ENCODE measurements at regions not wholly inside any gene's neighbourhood (a gene's known extent, or its start where the extent isn't known, plus 50 kb on each side); places are given as distances from the start of the nearest gene placed in this dataset.

DNA sequence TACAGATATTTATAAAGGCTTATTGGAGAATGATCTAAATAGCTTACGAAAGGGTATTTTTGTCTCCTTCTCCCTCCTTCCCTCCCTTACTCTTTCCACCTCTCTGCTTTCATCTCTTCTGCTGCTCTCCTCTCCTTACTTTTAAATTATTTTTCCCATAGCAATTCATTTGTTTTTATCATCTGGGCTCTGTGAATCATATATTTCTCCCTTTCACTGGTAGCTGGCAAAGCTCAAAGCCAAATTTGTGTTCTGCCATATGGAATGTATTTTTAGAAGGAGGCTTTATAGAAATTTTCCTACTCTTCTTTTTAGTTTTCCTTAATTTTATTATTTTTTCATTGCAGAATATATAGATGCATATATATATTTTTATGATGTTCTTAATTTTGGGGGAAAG lies 385.8 kb downstream of the C3orf38 start:
- no peak for DNase-seq (ENCODE audit: low read depth in 4 of 4, low spot score in 3 of 4)

DNA sequence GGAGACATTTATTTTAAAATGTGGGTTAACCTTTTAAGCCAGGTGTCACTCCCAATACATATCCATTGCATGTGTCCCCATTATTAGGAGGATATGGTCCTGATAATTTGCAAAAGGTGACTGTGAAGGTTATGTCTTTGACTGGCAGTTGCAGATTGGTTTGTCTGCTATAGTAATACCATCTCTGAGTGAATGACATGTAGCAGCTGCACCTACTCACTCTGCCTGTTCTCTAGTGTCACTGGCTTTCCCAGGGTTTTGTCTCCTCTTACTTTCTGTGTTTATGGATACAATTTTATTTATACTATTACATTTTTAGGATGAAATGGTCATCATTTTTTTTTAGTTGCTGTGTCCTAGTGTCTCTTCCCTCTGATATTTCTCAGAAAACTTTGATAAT lies 393.2 kb downstream of the C3orf38 start:
- no peak for DNase-seq (ENCODE audit: low read depth in 4 of 4, low spot score in 3 of 4)

DNA sequence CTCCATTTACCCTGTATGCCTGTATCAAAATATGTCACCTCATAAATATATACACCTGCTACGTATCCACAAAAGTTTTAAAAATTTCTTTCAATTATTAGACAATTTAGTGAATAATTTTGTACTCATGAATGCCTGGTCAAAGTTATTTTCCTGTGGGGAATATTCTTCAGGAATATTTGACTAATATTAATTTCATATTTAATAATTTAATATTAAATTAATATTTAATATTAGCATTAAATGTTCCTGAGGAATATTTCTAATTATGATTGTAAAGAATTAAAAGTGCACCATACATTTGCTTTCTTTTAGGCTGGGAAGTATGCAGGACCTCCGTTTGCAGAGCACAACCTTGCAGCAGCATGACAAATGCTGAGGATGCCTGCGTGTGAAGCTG lies 422.7 kb downstream of the C3orf38 start:
- no peak for DNase-seq (ENCODE audit: low read depth in 4 of 4, low spot score in 3 of 4)

DNA sequence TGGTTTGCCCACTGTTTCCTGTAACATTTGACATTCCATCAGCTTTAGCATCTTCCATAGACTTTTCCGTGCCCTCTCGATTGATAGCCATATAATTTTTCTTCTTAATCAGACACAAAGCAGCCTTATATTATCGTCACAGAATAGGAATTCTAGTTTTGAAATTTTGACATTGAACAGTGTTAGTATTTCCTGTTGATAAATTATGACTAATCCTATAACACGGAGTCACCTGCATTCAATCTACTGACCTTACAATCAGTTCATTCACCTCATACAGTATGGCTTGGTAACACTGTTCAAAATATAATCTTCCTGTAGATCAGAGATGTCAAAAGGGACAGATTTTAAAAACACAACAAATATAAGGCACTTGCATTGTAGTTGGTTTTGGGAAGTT lies 423.7 kb downstream of the C3orf38 start:
- no peak for DNase-seq (ENCODE audit: low read depth in 4 of 4, low spot score in 3 of 4)

DNA sequence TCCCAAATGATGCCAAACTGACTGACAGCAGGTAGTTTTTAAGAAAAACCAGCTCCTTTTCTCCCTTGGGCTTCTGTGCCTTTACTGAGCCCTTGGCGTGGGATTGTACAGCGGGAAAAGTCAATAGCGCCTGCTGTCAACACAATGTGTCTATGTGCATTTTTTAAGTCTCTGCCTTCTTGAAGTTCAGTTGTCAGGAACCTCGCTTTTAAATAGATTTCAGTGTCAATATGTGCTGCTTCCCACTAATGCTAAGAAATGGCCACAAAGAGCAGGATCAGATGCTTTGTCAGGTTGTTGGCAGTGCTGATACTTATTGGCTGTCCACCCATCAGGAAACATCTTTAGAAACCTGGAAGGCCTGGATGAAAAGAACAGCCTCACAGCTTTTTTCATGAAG lies 424.4 kb downstream of the C3orf38 start:
- no peak for DNase-seq (ENCODE audit: low read depth in 4 of 4, low spot score in 3 of 4)

DNA sequence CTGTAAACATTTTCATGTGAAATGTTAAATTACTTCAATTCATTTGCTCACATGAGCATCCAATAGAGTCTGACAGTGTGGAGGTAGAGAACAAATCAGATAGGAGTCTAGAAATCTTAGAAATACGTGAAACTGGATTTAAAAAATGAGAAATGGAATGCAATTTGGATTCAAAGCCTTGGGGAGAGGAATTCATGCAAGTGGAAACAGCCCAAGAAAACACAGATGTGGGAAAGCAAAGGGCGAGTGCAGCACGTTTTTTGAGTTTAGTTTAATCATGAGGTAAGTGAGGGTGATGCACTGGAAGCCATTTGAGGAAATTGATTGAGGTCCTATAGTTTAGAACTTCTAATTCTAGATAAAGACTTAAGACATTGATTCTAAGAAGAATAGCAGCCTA lies 434.7 kb downstream of the C3orf38 start:
- no peak for DNase-seq (ENCODE audit: low read depth in 4 of 4, low spot score in 3 of 4)

DNA sequence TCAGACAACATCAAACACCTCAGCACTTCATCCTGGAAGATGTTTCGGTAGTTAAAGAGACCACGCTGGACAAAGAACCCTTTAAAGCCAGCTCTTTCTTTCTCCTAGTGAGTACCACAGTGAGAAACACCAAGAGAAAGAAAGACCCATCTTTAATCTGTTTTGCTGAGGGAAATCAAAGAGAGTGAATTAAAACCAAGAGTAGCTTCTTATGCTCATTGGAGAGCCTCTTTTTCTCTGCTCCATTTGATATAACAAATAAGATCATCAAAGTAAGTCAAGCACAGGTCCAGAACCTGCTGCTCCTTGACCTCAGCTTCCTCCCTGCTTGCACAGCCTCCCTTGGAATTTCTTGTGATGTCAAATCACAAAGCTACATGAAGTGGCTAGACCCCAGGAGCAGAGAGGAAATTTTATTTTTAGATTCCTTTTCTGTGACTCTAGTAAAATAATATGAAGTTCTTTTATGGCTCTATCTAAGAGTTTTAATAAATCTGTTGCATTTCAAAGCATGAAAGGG lies 436.4 kb downstream of the C3orf38 start:
- DNase-seq (ENCODE audit: low read depth in 4 of 4, low spot score in 3 of 4), result no peak

DNA sequence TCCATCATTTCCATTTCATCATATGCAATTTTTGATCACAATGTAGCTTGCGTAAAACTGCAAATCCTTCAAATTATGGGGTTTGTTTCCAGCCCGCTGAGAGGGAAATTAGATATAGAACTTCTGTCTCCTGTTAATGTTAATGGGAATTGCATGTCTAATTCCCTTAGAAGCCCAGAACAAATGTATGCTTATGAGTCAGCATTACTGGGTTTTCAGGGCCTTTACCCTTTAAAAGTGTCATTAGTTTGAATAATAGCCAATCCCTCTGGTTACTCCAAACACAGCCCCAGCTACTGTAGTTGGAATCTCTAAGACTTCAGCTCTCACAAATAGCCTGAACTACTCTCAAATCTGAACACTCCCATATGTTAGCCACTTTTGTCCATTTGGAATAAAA lies 439.4 kb downstream of the C3orf38 start:
- DNase-seq (ENCODE audit: low read depth in 4 of 4, low spot score in 3 of 4), result no peak

DNA sequence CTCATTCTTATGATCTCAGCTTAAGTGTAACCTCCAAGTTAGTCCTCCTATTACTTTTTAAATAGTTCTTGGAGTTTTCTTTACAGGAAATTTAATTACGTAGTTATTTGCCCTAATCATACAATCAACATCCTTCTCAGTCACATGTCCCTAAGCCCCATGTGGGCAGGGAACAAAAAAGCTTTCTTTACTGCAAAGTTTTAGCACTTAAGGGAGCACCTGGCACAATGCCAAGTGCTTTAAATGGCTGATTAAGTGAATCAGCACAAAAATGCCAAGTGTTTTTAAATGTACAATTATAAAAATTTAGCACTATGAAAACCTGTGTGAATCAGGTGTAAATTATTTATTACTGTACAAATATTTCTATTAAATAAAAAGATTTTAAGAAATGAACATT lies 445.3 kb downstream of the C3orf38 start:
- no peak for DNase-seq (ENCODE audit: low read depth in 4 of 4, low spot score in 3 of 4)

DNA sequence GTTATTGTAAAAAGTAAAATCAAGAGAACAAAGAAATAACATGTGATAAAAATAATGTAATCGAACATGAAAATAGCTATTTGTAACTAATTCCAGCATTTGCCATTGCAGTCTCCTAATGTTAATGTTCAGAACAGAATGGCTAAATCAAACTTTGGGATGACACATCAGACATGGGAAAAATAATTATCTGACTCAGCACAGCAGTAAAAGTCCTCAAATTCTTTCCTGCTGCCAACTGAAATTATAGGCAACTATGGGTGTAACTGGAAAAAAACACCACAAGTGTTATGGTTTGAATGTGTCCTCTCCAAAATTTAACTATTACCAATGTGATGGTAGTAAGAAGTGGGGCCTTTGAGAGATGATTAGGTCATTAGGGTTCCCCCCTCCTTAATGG lies 446.7 kb downstream of the C3orf38 start:
- DNase-seq (ENCODE audit: low read depth in 4 of 4, low spot score in 3 of 4), result no peak

DNA sequence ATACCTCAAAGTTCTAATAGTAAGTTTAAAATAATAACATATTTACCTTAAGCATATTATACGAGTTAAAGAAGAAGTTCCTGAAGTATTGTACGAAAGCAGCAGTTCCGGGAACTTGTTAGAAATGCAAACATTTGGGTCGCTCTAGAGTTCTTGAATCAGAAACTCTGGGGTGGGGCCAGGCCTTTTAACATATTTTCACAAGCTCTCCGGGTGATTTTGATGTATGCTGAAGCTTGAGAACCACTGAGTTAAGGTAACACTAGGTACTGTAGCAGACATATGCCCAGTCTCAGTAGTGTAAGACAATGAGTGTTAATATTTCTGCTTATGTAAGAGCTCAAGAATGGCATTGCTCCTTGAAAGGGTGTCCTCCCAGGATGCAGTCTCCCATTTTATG lies 461.1 kb downstream of the C3orf38 start:
- DNase-seq (ENCODE audit: low read depth in 4 of 4, low spot score in 3 of 4), result no peak

DNA sequence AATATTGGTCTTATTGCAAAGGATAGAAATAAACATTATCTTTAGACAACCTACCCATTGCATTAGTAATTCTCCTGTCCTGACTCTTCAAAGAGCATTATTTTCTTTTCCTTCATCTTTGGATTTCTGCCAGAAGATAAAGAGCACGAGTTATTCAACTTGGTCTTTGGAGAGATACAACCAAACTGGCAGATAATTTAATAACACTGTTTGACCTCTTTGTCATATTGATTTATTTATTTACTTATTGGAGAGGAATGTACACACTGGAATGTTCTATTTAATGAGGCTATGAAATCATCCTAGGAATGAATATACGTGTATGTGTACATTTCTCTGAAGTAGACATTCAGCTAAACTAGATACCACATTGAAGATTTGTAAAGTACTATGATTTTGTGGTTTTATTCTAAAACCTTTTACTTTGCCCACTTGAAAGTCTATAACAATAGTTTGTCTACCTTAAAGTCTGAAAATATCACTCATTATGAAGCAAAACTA lies 462.1 kb downstream of the C3orf38 start:
- no peak for DNase-seq (ENCODE audit: low read depth in 4 of 4, low spot score in 3 of 4)

DNA sequence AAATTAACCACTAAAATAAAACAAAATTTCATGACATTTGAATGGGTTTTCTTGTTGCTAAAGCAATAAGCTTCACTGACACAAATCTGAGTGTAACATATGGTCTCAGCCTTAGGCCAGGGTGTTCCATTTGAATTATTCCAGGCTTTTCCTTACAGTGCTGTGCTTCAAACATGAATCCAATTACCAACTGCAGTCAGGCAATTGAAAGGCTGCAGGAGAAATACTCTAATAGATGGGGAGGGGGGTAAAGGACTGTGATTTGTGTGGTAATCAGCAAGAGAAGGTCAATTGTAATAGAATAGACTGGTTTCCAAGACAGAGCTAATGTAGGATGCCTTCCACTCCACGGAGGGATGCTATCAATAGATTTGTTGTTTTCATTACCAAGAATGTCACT lies 466.7 kb downstream of the C3orf38 start:
- no peak for DNase-seq (ENCODE audit: low read depth in 4 of 4, low spot score in 3 of 4)

DNA sequence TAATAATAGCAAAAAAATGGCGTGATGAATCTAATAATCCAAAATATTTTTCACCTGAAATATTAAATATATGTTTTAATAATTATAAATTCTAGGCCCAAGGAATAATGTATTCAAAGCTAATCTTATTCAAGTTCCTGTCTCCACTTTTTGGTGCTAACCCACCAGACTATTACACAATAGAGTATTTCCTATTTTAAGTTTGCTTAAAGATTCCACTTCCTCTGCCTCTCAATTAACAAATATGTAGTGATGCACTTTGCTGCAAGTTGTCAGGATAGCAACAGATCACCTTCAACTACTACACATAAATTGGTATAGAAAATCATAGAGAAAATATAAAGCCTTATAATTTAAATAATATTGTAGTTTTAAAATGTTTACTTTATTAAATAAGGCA lies 467.5 kb downstream of the C3orf38 start:
- no peak for DNase-seq (ENCODE audit: low read depth in 4 of 4, low spot score in 3 of 4)

DNA sequence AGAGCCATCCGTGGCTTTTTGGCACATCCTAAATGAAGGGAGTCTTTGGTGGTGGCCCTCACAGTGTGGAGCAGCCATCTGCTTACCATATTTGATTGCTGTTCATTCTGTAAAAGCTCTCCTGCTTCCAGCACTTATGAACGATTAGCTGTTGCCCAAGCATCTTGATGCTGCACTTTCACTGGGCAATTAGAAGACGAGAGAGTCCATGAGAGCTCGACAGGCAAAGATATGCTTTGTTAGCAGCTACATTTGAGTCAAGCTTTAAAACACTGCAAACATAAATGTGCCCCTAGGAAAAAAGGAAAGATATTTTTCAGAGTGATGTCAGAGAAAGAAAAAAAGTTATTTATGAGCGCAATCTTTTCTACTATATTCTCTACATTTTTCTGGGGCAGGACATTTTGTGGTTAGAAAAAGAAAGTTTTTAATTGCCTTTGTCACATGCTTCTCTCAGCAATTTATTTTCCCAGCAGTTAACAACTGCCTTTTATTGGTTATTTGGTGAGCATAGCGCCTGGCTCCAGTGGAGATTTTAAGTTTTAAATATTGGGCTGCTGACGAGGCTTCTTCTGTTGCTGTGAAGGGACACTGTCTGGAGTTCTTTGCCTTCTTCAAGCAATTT lies 468.4 kb downstream of the C3orf38 start:
- no peak for DNase-seq (ENCODE audit: low read depth in 4 of 4, low spot score in 3 of 4)

DNA sequence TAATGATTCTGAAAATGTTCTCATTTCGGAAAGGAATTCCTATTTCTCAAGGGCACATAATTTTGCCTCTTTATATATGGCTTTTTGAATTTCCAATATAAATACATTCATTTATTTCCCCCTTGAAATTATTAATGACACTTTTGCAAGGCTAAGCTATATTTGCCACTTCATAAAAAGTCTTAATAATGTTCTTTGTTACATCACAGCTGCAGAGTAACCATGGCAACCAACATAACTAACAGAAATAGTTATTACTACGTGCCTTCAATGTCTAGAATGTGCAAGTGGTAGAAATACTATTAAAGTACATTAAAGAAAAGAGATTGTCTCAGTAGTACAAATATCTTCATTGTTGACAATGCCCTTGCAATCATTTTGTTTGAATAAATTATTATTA lies 471.8 kb downstream of the C3orf38 start:
- DNase-seq (ENCODE audit: low read depth in 4 of 4, low spot score in 3 of 4), result no peak

DNA sequence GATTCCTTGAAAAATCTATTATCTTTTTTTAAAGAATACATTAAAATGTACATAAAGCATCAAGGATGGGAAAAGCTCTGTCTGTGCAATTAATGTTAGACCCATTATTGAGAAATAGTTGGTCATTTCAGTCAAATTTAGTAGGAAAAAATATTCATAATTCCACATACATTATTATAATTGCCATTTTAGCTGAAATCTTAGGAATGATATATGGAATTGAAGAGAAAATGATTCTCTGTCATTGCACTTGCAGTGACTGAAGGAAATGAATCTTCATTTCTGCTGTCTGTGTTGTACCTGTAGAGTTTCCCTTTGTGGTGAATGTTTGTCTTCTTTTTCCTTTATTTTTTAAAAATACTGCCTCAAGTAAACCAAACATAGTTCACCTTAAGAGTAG lies 473.9 kb downstream of the C3orf38 start:
- DNase-seq (ENCODE audit: low read depth in 4 of 4, low spot score in 3 of 4), result no peak

DNA sequence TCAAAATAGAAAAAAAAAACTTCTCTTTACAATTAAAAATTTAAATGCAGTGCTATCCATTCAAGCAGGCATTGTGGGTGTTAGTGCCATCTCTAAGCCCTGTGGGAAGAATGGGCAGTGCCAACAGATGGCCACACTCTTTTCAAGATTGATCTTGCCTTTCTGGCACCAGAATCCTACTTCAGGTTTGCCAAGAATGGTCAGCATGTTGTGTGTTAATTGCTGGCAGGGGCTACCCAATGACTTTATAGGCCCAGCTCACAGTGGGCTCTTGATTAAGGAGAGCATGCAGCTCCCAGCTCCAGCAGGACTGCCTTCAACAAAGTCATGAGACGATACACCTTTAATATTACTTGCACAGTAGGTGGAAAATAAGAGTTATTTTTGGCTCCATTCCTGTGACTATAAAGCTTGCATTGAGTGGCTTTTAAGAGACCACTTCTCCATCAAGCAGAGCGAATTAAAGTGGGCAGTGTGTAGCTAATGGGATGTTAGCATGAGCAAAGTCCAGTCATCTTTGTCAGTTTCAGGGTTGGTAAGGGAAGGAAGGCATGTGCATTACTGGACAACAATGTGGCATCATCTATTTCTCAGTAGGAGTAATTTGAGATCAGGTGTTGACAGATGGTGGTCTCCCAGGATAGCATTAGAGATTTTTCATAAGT lies 476.8 kb downstream of the C3orf38 start:
- no peak for DNase-seq (ENCODE audit: low read depth in 4 of 4, low spot score in 3 of 4)

DNA sequence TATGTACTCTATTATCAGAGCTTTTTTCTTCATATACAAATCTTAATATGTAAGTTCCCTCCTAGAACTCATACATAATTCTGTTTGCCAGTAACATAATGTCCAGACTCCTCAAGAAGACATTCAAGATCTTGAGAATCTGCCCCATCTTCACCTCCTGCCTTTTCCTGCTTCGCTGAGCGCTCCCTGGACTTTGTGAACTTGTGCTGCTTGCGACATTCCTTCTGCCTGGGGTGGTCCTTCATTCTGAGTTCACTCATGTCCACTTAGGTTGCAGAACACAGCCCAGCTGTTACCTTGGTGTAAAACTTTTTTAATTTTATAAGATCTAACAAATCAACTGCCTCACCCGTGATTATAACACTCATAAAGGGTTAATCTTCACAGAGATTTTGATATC lies 478.5 kb upstream of the EPHA3 start:
- no peak for DNase-seq (ENCODE audit: low read depth in 4 of 4, low spot score in 3 of 4)

DNA sequence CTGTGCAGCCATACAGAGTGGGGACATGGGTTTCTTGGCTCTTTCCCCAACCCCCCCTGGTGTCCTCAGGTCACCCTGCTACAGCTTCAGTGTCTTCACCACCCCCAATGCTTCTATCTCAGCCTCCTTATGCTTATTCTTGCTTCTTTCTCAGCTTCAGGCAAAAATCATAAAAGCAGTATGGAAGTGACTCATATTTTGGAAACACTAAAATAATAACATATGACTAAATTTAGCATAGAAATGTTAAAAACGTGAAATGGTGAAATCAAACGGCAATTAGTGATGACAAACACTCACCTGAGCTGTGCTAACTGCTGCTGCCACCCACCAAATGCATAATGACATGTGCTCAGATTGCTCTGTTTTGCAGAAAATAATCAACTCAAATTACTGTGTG lies 475.2 kb upstream of the EPHA3 start:
- no peak for DNase-seq (ENCODE audit: low read depth in 4 of 4, low spot score in 3 of 4)

DNA sequence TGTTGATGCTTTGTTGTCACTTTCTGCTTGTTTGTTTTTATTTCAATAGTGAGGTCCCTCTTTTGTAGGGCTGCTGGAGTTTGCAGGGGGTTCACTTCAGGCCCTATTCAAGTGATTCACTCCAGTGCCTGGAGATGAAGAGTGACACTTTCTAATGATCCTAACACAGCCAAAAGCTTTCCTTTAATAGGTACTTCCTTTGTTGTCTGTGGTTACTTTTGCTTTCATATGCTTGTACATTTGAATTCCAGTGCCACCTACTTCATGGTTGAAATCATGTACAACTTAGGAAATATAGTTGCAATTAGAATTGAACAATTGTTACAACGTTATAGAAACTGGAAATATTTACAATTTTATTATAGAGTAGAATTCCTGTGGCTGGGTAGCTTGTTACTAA lies 466.8 kb upstream of the EPHA3 start:
- DNase-seq (ENCODE audit: low read depth in 4 of 4, low spot score in 3 of 4), result no peak

DNA sequence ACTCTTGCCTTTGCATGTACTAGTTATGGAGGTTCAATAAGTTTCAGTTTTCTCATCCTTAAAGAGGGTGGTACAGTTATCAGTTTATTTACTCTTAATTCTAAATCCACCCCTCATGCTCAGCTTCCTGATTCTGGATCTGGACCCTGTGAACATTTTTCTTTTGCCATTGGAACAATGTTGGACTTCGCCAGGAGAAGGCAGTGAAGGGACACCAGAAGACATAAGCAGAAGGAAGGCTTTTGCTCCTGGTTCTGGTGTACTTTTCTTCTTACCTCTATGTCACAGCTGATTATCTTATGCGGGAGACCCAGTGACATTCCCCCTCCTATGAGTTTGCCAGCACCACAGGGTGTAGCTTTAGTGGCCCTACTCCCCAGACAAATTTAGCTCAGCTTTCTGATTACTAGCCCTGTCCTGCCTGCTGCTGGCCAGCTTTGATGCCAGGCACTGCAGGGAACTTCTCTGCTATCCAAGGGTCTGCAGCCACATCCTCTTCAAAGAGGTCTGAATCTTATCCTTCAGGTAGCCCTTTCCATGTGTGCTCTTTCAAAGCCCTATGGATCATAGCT lies 466.3 kb upstream of the EPHA3 start:
- DNase-seq (ENCODE audit: low read depth in 4 of 4, low spot score in 3 of 4), result no peak

Measured in right renal pelvis (tissue), 4 donors.